AML-193 (cell line): ENCODE measurements at regions not wholly inside any gene's neighbourhood (a gene's known extent, or its start where the extent isn't known, plus 50 kb on each side); places are given as distances from the start of the nearest gene placed in this dataset.
A peak's percentile ranks its signal among the peaks of the same experiment; 100 is the strongest.
"Not testable (repeated sequence)": the region's sequence is repeated elsewhere in the genome, so short reads cannot be mapped to it uniquely, and the experiment has no call there.

Source experiments
- DNase-seq, 2 experiments: peaks; one replicate each; lab custom pipeline; 2025; lab: John Stamatoyannopoulos, UW

- no peak for DNase-seq
Measured at GRCh38 chr14:83559721-83560120, 1970.2 kb upstream of the FLRT2 start.

- no peak for DNase-seq
Measured at GRCh38 chr14:83561261-83561660, 1968.7 kb upstream of the FLRT2 start.

- no peak for DNase-seq
Measured at GRCh38 chr14:83566567-83566966, 1963.4 kb upstream of the FLRT2 start.

GRCh38 chr14:83568141-83568540 is 1961.8 kb upstream of the FLRT2 start:
- DNase-seq, result no peak

GRCh38 chr14:83575301-83575700 is 1954.6 kb upstream of the FLRT2 start:
- DNase-seq, result no peak

- DNase-seq, result no peak
Measured at GRCh38 chr14:83583201-83583600, 1946.7 kb upstream of the FLRT2 start.

GRCh38 chr14:83594874-83595273 is 1935.1 kb upstream of the FLRT2 start:
- DNase-seq, result no peak

- no peak for DNase-seq
Measured at GRCh38 chr14:83607682-83608081, 1922.3 kb upstream of the FLRT2 start.

- DNase-seq, result no peak
Measured at GRCh38 chr14:83611491-83611890, 1918.5 kb upstream of the FLRT2 start.

- no peak for DNase-seq
Measured at GRCh38 chr14:83611906-83612390, 1918.0 kb upstream of the FLRT2 start.

- DNase-seq, result no peak
Measured at GRCh38 chr14:83614956-83615355, 1915.0 kb upstream of the FLRT2 start.

- DNase-seq, result no peak
Measured at GRCh38 chr14:83624541-83624940, 1905.4 kb upstream of the FLRT2 start.

GRCh38 chr14:83632375-83632774 is 1897.6 kb upstream of the FLRT2 start:
- peak; percentile 90 to 96 for DNase-seq

GRCh38 chr14:83638748-83639504 is 1891.0 kb upstream of the FLRT2 start:
- DNase-seq, result no peak

GRCh38 chr14:83639505-83639875 is 1890.5 kb upstream of the FLRT2 start:
- not testable (repeated sequence) for DNase-seq

- no peak for DNase-seq
Measured at GRCh38 chr14:83646228-83646627, 1883.7 kb upstream of the FLRT2 start.

GRCh38 chr14:83660597-83660996 is 1869.3 kb upstream of the FLRT2 start:
- no peak for DNase-seq

- DNase-seq, result peak; percentile 52 to 62
Measured at GRCh38 chr14:83664389-83664788, 1865.6 kb upstream of the FLRT2 start.

GRCh38 chr14:83689265-83689664 is 1840.7 kb upstream of the FLRT2 start:
- DNase-seq, result no peak

GRCh38 chr14:83697099-83697498 is 1832.8 kb upstream of the FLRT2 start:
- no peak for DNase-seq

GRCh38 chr14:83702619-83703018 is 1827.3 kb upstream of the FLRT2 start:
- DNase-seq, result no peak

GRCh38 chr14:83706231-83706954 is 1823.6 kb upstream of the FLRT2 start:
- no peak for DNase-seq

GRCh38 chr14:83707056-83707455 is 1822.9 kb upstream of the FLRT2 start:
- no peak for DNase-seq
